CD4-positive, CD25-positive, alpha-beta regulatory T cell (primary cell): ENCODE measurements at regions not wholly inside any gene's neighbourhood (a gene's known extent, or its start where the extent isn't known, plus 50 kb on each side); places are given as distances from the start of the nearest gene placed in this dataset.

Experiments
- ATAC-seq, 2 donors: fragments of 150-1000 bp; cut with Tn5 transposase; one replicate each; pipeline ENCODE4 v1.10.0; 2021; ENCODE audit warnings: low read depth in 2 of 2, moderate number of reproducible peaks in 2 of 2, moderate library complexity in 1 of 2
- DNase-seq, 3 donors: peaks; one replicate each; pipeline versions ENCODE4 v3.0.0 to v3.0.0-alpha.2; 2012 to 2022; ENCODE audit warnings: mixed read lengths in 1 of 3
- H3K27ac ChIP-seq: one replicate; pipeline ENCODE4 v1.7.0; 2013; ENCODE audit warnings: mild to moderate bottlenecking, low read length; ENCODE audit not compliant: insufficient read depth, poor library complexity, severe bottlenecking
- H3K27me3 ChIP-seq: one replicate; pipeline ENCODE4 v1.7.0; 2013; ENCODE audit warnings: low read length; ENCODE audit not compliant: control insufficient read depth, insufficient read depth
- H3K36me3 ChIP-seq: one replicate; pipeline ENCODE4 v1.7.0; 2013; ENCODE audit warnings: mild to moderate bottlenecking, low read length, moderate library complexity; ENCODE audit not compliant: control insufficient read depth, insufficient read depth
- H3K4me1 ChIP-seq: 2 replicates; pipeline ENCODE4 v1.7.0; 2013; ENCODE audit warnings: mild to moderate bottlenecking, low read length; ENCODE audit not compliant: insufficient read depth, control insufficient read depth, poor library complexity, severe bottlenecking
- H3K4me3 ChIP-seq: one replicate; pipeline ENCODE4 v1.7.0; 2013; ENCODE audit warnings: low read depth, mild to moderate bottlenecking, low read length, moderate library complexity
- H3K9me3 ChIP-seq, 2 experiments: 1 replicate in 1 of 2; 2 replicates in 1 of 2; pipeline ENCODE4 v1.7.0; 2013; ENCODE audit warnings: low read length in 2 of 2, mild to moderate bottlenecking in 1 of 2, moderate library complexity in 1 of 2; ENCODE audit not compliant: control insufficient read depth in 2 of 2
- H3K27ac Mint-ChIP-seq, 3 donors: one replicate each; pipeline ENCODE4 v1.8.0; 2020 to 2022; ENCODE audit warnings: mild to moderate bottlenecking in 3 of 3, mixed read lengths in 3 of 3, moderate library complexity in 2 of 3
- H3K27me3 Mint-ChIP-seq: one replicate; pipeline ENCODE4 v1.8.0; 2022; ENCODE audit warnings: mild to moderate bottlenecking, mixed read lengths
- H3K36me3 Mint-ChIP-seq: one replicate; pipeline ENCODE4 v1.8.0; 2020; ENCODE audit warnings: mixed read lengths
- H3K4me1 Mint-ChIP-seq, 4 donors: one replicate each; pipeline ENCODE4 v1.8.0; 2020 to 2022; ENCODE audit warnings: mixed read lengths in 4 of 4, mild to moderate bottlenecking in 1 of 4
- H3K4me3 Mint-ChIP-seq, 4 donors: one replicate each; pipeline ENCODE4 v1.8.0; 2020 to 2022; ENCODE audit warnings: mild to moderate bottlenecking in 4 of 4, mixed read lengths in 4 of 4, moderate library complexity in 3 of 4
- H3K9me3 Mint-ChIP-seq, 7 donors: one replicate each; pipeline ENCODE4 v1.8.0; 2020 to 2022; ENCODE audit warnings: mixed read lengths in 7 of 7, mild to moderate bottlenecking in 3 of 7, moderate library complexity in 2 of 7

DNA sequence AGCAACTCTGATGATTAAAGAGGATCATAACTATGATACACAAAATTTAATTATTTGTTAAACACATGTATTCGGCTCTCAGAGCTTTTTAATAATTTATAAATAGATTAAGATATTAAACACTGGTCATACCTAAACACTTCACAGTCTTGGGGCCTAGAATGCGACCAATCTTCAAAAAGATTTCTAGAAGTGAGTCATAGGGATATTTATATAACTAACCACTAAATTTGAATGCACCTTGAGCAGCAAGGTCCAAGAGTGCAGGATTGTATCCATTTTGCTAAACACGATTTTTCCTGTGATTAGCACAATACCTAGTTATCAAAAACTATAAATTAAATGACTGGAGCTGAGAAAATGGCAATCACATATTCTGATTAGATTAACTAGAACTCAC, 709.3 kb downstream of the EPHA7 start:
- Mint-ChIP-seq H3K4me1 (no peaks in the 10 kb centered on the region), H3K36me3 (no peaks in the 10 kb centered on the region), H3K4me3 (no peak overlapping the region), H3K27me3 (no peaks in the 10 kb centered on the region), H3K9me3 (peaks cover 3 to 28% (median 5%) of the 10 kb centered on the region in 7 donors), H3K27ac (no peak overlapping the region)
- ATAC-seq (no peak), DNase-seq (no peak)
- no peak overlapping the region for H3K27ac ChIP-seq
- H3K9me3 ChIP-seq = no peaks in the 10 kb centered on the region
- H3K36me3 ChIP-seq = no peaks in the 10 kb centered on the region
- no peaks in the 10 kb centered on the region for H3K4me1 ChIP-seq
- H3K4me3 ChIP-seq = no peak overlapping the region
- no peaks in the 10 kb centered on the region for H3K27me3 ChIP-seq

GRCh38 chr6:92708945-92709344, 710.4 kb downstream of the EPHA7 start:
- Histone ChIP-seq H3K4me3 (no peak overlapping the region), H3K27me3 (no peaks in the 10 kb centered on the region), H3K9me3 (no peaks in the 10 kb centered on the region), H3K36me3 (no peaks in the 10 kb centered on the region), H3K4me1 (no peaks in the 10 kb centered on the region), H3K27ac (no peak overlapping the region)
- DNase-seq = no peak
- no peak overlapping the region for H3K4me3 Mint-ChIP-seq
- no peaks in the 10 kb centered on the region for H3K4me1 Mint-ChIP-seq
- H3K27me3 Mint-ChIP-seq = no peaks in the 10 kb centered on the region
- H3K27ac Mint-ChIP-seq = no peak overlapping the region
- peaks cover 3 to 22% (median 5%) of the 10 kb centered on the region in 7 donors for H3K9me3 Mint-ChIP-seq
- no peaks in the 10 kb centered on the region for H3K36me3 Mint-ChIP-seq
- no peak for ATAC-seq

DNA sequence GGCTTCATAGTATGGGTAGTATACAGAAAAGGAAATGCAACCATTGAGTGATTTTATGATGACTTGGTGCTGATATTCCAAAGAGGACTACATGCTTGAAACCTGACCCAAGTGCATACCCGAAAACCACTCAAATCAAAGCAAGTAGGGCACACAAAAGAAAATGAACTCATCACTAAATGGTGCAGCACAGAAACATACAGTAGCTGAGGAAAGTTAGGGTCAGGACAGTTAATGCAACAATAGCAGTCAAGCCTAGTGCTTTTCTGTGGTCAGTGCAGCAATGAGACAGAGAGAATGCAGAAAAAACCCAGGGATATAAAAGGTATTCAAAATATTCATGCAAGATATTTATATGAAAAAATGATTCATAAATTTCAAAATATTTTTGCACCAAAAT, 711.1 kb downstream of the EPHA7 start:
- Histone ChIP-seq H3K4me3 (no peak overlapping the region), H3K27ac (no peak overlapping the region), H3K4me1 (no peaks in the 10 kb centered on the region), H3K36me3 (no peaks in the 10 kb centered on the region), H3K27me3 (no peaks in the 10 kb centered on the region), H3K9me3 (no peaks in the 10 kb centered on the region)
- peaks cover 3 to 20% (median 4%) of the 10 kb centered on the region in 7 donors for H3K9me3 Mint-ChIP-seq
- no peak overlapping the region for H3K4me3 Mint-ChIP-seq
- no peak for ATAC-seq
- no peaks in the 10 kb centered on the region for H3K27me3 Mint-ChIP-seq
- H3K36me3 Mint-ChIP-seq = no peaks in the 10 kb centered on the region
- no peak for DNase-seq
- H3K4me1 Mint-ChIP-seq = no peaks in the 10 kb centered on the region
- H3K27ac Mint-ChIP-seq = no peak overlapping the region

DNA sequence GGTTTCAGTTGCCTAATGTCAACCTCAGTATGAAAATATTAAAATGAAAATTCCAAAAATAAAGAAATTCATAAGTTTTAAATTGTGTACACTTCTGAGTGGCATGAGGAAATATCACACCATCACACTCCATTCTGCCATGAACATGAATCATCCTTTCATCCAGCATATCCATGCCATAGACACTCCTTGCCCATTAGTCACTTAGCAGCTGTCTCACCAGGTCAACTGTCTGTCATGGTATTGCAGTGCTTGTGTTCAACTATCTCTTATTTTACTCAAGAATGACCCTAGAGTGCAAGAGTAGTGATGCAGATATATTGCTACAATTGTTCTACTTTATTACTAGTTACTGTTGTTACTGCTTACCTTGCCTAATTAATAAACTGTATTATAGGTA, 712.4 kb downstream of the EPHA7 start:
- no peaks in the 10 kb centered on the region for H3K9me3 ChIP-seq
- no peaks in the 10 kb centered on the region for H3K36me3 ChIP-seq
- H3K4me3 Mint-ChIP-seq = no peak overlapping the region
- DNase-seq (no peak), ATAC-seq (no peak)
- H3K27ac Mint-ChIP-seq = no peak overlapping the region
- H3K27me3 Mint-ChIP-seq = no peaks in the 10 kb centered on the region
- no peaks in the 10 kb centered on the region for H3K36me3 Mint-ChIP-seq
- H3K4me1 Mint-ChIP-seq = no peaks in the 10 kb centered on the region
- H3K9me3 Mint-ChIP-seq = peaks cover 2 to 15% (median 3%) of the 10 kb centered on the region in 7 donors
- H3K4me3 ChIP-seq = no peak overlapping the region
- H3K27ac ChIP-seq = no peak overlapping the region
- no peaks in the 10 kb centered on the region for H3K4me1 ChIP-seq
- no peaks in the 10 kb centered on the region for H3K27me3 ChIP-seq

DNA sequence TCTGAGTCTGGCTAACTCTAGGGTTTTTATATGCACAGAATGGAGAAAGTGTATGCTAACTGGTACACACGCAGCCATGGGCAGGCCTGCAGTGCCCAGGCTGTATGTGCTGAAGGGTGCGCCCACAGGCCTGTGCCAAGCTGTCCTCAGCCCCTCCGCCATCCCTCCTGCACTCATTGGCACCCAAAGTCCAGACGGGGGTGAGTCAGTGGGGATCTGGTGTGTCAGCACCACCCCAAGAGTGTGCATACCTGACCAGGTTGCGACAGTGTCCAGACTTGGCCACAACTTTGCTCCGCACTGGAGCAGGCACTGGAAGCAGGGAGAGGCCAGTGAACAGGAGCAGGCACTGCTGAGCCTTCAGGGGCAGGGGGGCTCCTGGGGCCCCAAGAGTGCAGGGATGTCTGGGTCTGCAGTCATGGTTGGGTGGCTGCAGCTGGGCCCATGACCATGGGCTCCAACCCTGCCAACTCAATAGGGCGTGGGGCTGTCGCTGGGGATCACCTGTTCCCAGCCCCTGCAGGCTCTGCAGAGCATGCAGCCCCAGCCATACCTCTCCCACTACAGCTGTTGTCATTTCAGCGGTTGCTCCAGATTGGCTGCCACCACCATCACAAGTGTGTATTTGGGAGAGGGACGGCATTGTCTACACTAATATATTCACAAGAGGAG, 717.8 kb downstream of the EPHA7 start:
- Mint-ChIP-seq H3K27ac (no peak overlapping the region), H3K27me3 (no peaks in the 10 kb centered on the region), H3K4me3 (no peak overlapping the region), H3K36me3 (no peaks in the 10 kb centered on the region), H3K4me1 (no peaks in the 10 kb centered on the region), H3K9me3 (peaks cover 0 to 14% (median 4%) of the 10 kb centered on the region in 7 donors)
- Histone ChIP-seq H3K27me3 (no peaks in the 10 kb centered on the region), H3K36me3 (no peaks in the 10 kb centered on the region), H3K4me1 (no peaks in the 10 kb centered on the region), H3K4me3 (no peak overlapping the region), H3K9me3 (no peaks in the 10 kb centered on the region), H3K27ac (no peak overlapping the region)
- ATAC-seq (no peak), DNase-seq (no peak)

DNA sequence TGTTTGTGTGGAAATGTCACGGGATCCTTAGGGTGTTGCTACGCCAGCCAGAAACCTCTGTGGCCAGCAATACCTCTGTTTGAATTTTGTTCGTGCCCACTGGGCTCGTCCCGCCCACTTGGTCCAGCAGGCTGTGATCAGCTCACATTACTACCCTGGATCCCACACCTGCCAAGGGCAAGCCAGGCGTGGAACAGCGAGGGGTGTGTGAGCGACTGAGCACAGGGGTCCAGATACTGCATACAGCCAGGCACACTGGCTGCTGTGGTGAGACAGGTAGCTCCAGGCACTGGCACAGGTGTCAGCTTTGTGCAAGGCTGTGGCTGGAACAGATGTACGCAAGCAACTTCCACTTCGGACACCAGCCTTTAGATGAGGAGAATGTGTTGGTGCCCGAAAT, 718.9 kb downstream of the EPHA7 start:
- Histone ChIP-seq H3K4me3 (no peak overlapping the region), H3K9me3 (no peaks in the 10 kb centered on the region), H3K4me1 (no peaks in the 10 kb centered on the region), H3K27me3 (no peaks in the 10 kb centered on the region), H3K36me3 (no peaks in the 10 kb centered on the region), H3K27ac (no peak overlapping the region)
- Mint-ChIP-seq H3K36me3 (no peaks in the 10 kb centered on the region), H3K27ac (no peak overlapping the region), H3K27me3 (no peaks in the 10 kb centered on the region), H3K4me1 (no peaks in the 10 kb centered on the region), H3K4me3 (no peak overlapping the region), H3K9me3 (peaks cover 0 to 10% (median 4%) of the 10 kb centered on the region in 7 donors)
- no peak for ATAC-seq
- no peak for DNase-seq

GRCh38 chr6:92690997-92691599, 728.3 kb downstream of the EPHA7 start:
- Mint-ChIP-seq H3K36me3 (no peaks in the 10 kb centered on the region), H3K27ac (no peak overlapping the region), H3K4me1 (peaks cover 0 to 4% (median 0%) of the 10 kb centered on the region in 4 donors), H3K4me3 (no peak overlapping the region), H3K27me3 (no peaks in the 10 kb centered on the region), H3K9me3 (peaks cover 1 to 7% (median 4%) of the 10 kb centered on the region in 7 donors)
- H3K36me3 ChIP-seq = no peaks in the 10 kb centered on the region
- no peaks in the 10 kb centered on the region for H3K9me3 ChIP-seq
- no peaks in the 10 kb centered on the region for H3K27me3 ChIP-seq
- H3K4me1 ChIP-seq = no peaks in the 10 kb centered on the region
- no peak overlapping the region for H3K27ac ChIP-seq
- H3K4me3 ChIP-seq = no peak overlapping the region
- DNase-seq = no peak
- ATAC-seq = no peak

GRCh38 chr6:92688342-92688741, 731.0 kb downstream of the EPHA7 start:
- peaks cover 0 to 4% (median 0%) of the 10 kb centered on the region in 4 donors for H3K4me1 Mint-ChIP-seq
- H3K36me3 ChIP-seq = no peaks in the 10 kb centered on the region
- H3K4me3 ChIP-seq = no peak overlapping the region
- H3K27me3 ChIP-seq = no peaks in the 10 kb centered on the region
- no peaks in the 10 kb centered on the region for H3K4me1 ChIP-seq
- ATAC-seq (no peak), DNase-seq (no peak)
- H3K4me3 Mint-ChIP-seq = no peak overlapping the region
- H3K9me3 ChIP-seq = no peaks in the 10 kb centered on the region
- peaks cover 2 to 22% (median 4%) of the 10 kb centered on the region in 7 donors for H3K9me3 Mint-ChIP-seq
- peak overlapping the region in 1 of 3 donors; percentile 45 for H3K27ac Mint-ChIP-seq
- no peak overlapping the region for H3K27ac ChIP-seq
- H3K36me3 Mint-ChIP-seq = no peaks in the 10 kb centered on the region
- no peaks in the 10 kb centered on the region for H3K27me3 Mint-ChIP-seq
